KMS-11 (cell line): ENCODE measurements at regions not wholly inside any gene's neighbourhood (a gene's known extent, or its start where the extent isn't known, plus 50 kb on each side); places are given as distances from the start of the nearest gene placed in this dataset.

Source experiments
- H2AFZ ChIP-seq: fragments of 200-600 bp; sonication (generic); 2 replicates; pipeline ENCODE4 v1.6.1; 2016; ENCODE audit warnings: antibody characterized with exemption, mixed run types, low read depth
- H3K27ac ChIP-seq: fragments of 200-600 bp; sonication (generic); 2 replicates; pipeline ENCODE4 v1.6.1; 2016; ENCODE audit warnings: mild to moderate bottlenecking, mixed run types
- H3K27me3 ChIP-seq: fragments of 200-600 bp; sonication (generic); 2 replicates; pipeline ENCODE4 v1.6.1; 2017; ENCODE audit warnings: mild to moderate bottlenecking, low read depth, mixed run types, moderate library complexity; ENCODE audit not compliant: insufficient read depth
- H3K36me3 ChIP-seq: fragments of 200-600 bp; sonication (generic); 2 replicates; pipeline ENCODE4 v1.6.1; 2017; ENCODE audit warnings: mild to moderate bottlenecking, mixed run types; ENCODE audit not compliant: insufficient read depth
- H3K4me1 ChIP-seq: fragments of 200-600 bp; sonication (generic); 2 replicates; pipeline ENCODE4 v1.6.1; 2016; ENCODE audit warnings: mild to moderate bottlenecking, low read depth, mixed run types; ENCODE audit not compliant: poor library complexity, severe bottlenecking
- H3K4me2 ChIP-seq: fragments of 200-600 bp; sonication (generic); 2 replicates; pipeline ENCODE4 v1.7.0; 2016; ENCODE audit warnings: mild to moderate bottlenecking, mixed run types
- H3K4me3 ChIP-seq: fragments of 200-600 bp; sonication (generic); IDR thresholded peaks from 2 replicates; pipeline ENCODE4 v1.6.1; 2017; ENCODE audit warnings: low read depth, low read length, mixed read lengths; ENCODE audit not compliant: insufficient read depth
- H3K79me2 ChIP-seq: fragments of 200-600 bp; sonication (generic); 2 replicates; pipeline ENCODE4 v1.6.1; 2016; ENCODE audit warnings: low read depth, mixed run types; ENCODE audit not compliant: insufficient read depth
- H3K9ac ChIP-seq: fragments of 200-600 bp; sonication (generic); 2 replicates; pipeline ENCODE4 v1.6.1; 2016; ENCODE audit warnings: mild to moderate bottlenecking, mixed run types
- H4K20me1 ChIP-seq: fragments of 200-600 bp; sonication (generic); 2 replicates; pipeline ENCODE4 v1.6.1; 2016; ENCODE audit warnings: mild to moderate bottlenecking, mixed run types; ENCODE audit not compliant: insufficient read depth
- TF ChIP-seq, protein P1 (sequence below): fragments of 200-600 bp; sonication (generic); conservative IDR thresholded peaks from 2 replicates; pipeline ENCODE4 v1.6.1; 2017; ENCODE audit warnings: low read depth, mild to moderate bottlenecking, antibody characterized with exemption, low read length, moderate library complexity, mixed read lengths

DNA sequence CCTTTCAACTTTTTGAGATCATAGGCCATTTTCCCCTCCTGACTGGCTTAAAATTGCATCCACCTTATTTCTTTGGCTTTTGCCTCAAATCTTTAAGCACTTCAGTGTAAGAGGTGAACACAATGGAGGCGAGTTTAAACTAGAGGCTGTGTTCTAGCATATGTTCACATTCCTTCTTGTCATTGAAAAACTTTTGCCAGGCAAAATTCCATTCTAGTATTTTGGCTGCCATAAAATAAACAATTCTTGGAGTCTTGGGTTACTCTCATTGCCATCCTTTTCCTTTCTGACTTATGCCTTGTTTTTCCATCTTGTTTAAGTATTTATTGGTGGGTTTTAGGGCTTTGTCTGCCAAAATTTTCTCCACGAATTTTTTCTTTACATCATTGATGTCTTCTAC, 137.3 kb upstream of the ANXA10 start:
- Histone ChIP-seq H2AFZ (no peak overlapping the region), H4K20me1 (no peaks in the 10 kb centered on the region), H3K4me2 (no peak overlapping the region), H3K36me3 (no peaks in the 10 kb centered on the region), H3K79me2 (no peaks in the 10 kb centered on the region), H3K4me1 (no peaks in the 10 kb centered on the region), H3K4me3 (no peak overlapping the region), H3K27me3 (no peaks in the 10 kb centered on the region), H3K27ac (no peak overlapping the region), H3K9ac (no peak overlapping the region)
- TF ChIP-seq, protein P1, sequence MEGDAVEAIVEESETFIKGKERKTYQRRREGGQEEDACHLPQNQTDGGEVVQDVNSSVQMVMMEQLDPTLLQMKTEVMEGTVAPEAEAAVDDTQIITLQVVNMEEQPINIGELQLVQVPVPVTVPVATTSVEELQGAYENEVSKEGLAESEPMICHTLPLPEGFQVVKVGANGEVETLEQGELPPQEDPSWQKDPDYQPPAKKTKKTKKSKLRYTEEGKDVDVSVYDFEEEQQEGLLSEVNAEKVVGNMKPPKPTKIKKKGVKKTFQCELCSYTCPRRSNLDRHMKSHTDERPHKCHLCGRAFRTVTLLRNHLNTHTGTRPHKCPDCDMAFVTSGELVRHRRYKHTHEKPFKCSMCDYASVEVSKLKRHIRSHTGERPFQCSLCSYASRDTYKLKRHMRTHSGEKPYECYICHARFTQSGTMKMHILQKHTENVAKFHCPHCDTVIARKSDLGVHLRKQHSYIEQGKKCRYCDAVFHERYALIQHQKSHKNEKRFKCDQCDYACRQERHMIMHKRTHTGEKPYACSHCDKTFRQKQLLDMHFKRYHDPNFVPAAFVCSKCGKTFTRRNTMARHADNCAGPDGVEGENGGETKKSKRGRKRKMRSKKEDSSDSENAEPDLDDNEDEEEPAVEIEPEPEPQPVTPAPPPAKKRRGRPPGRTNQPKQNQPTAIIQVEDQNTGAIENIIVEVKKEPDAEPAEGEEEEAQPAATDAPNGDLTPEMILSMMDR, result no peak

DNA sequence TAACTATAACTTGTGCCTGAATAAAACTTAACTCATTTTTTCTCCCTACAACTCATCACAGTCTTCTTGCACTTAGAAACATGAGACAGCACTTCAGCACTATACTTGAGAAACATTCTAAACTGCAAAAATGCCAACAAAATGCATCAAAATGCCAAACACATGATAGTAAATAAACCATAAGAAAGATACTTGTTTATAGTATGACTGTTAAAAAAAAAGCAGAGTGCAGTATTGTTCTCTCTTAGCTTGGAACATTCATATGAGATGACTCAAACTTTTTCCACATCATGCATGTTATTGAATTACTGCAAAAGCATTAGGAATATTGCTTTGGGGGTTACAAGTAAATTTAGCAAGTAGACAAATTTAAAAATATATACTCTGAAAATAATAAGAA, 135.7 kb upstream of the ANXA10 start:
- H3K4me2 ChIP-seq, result no peak overlapping the region
- no peak overlapping the region for H3K4me3 ChIP-seq
- no peak overlapping the region for H3K27ac ChIP-seq
- H4K20me1 ChIP-seq, result no peaks in the 10 kb centered on the region
- H3K36me3 ChIP-seq, result no peaks in the 10 kb centered on the region
- no peaks in the 10 kb centered on the region for H3K79me2 ChIP-seq
- no peaks in the 10 kb centered on the region for H3K27me3 ChIP-seq
- TF ChIP-seq, protein P1, result no peak
- H2AFZ ChIP-seq, result no peak overlapping the region
- H3K4me1 ChIP-seq, result no peaks in the 10 kb centered on the region
- H3K9ac ChIP-seq, result no peak overlapping the region

DNA sequence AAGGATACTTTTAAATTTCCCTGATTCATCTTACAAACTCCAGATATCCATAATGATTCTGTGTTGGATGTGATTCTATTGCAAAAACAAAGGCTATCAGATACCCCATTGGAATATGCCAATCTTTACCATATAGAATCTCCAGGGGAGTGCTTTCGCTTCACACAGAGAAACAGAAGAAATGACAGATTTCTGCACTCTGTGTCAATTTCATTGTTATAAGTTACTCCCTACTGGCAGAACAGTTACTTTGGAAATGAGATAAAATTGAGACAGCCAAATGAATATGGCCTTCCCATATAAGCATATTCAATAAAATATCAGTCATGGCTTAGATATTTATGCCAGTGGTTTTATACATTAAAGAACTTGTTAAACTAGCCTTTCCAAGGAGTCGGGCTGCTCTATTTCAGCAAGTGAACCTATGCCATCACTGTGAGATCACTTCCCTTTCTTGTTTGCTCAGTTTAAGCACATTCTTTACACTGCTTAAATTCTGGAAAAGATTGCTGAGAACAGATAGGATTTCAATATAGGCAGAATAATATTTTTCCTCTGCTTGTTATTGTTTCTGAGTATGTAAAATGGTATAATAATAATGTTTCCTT, 127.5 kb upstream of the ANXA10 start:
- no peak overlapping the region for H2AFZ ChIP-seq
- no peaks in the 10 kb centered on the region for H3K27me3 ChIP-seq
- no peak overlapping the region for H3K27ac ChIP-seq
- no peak overlapping the region for H3K4me3 ChIP-seq
- H3K79me2 ChIP-seq, result no peaks in the 10 kb centered on the region
- no peak overlapping the region for H3K9ac ChIP-seq
- H3K36me3 ChIP-seq, result no peaks in the 10 kb centered on the region; the same call in 1 of the 2 replicates
- H3K4me2 ChIP-seq, result no peak overlapping the region
- H3K4me1 ChIP-seq, result no peaks in the 10 kb centered on the region
- TF ChIP-seq, protein P1, result no peak
- no peaks in the 10 kb centered on the region for H4K20me1 ChIP-seq

DNA sequence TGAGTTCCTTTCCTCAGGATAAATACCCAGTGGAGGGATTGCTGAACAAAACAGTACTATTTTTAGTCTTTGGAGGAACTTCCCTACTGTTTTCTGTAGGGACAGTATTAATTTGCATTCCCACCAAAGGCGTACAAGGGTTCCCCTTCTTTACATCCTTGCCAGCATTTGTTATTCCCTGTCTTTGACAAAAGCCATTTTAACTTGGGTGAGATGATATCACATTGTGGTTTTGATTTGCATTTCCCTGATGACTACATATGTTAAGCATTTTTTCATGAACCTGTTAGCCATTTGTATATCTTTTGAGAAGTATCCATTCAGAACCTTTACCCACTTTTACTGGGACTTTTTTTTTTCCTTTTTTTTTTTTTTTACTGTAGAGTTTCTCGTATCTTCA, 126.2 kb upstream of the ANXA10 start:
- no peaks in the 10 kb centered on the region for H3K4me1 ChIP-seq
- H2AFZ ChIP-seq, result no peak overlapping the region
- no peak overlapping the region for H3K4me2 ChIP-seq
- no peaks in the 10 kb centered on the region for H3K27me3 ChIP-seq
- H3K79me2 ChIP-seq, result no peaks in the 10 kb centered on the region
- H4K20me1 ChIP-seq, result no peaks in the 10 kb centered on the region
- TF ChIP-seq, protein P1, result no peak
- no peak overlapping the region for H3K27ac ChIP-seq
- no peaks in the 10 kb centered on the region; the same call in 1 of the 2 replicates for H3K36me3 ChIP-seq
- no peak overlapping the region for H3K4me3 ChIP-seq
- H3K9ac ChIP-seq, result no peak overlapping the region
